Mesothelial cell of epicardium (in vitro differentiated cells): ENCODE measurements at regions not wholly inside any gene's neighbourhood (a gene's known extent, or its start where the extent isn't known, plus 50 kb on each side); places are given as distances from the start of the nearest gene placed in this dataset.

Experiments
- DNase-seq, 2 experiments: peaks; one replicate each; pipeline ENCODE4 v3.0.0; 2021; ENCODE audit warnings: low spot score in 2 of 2; ENCODE audit not compliant: unreplicated experiment in 2 of 2
- H3K27ac Mint-ChIP-seq: 2 replicates; pipeline ENCODE4 v1.8.0; 2021; ENCODE audit warnings: mixed read lengths
- H3K27me3 Mint-ChIP-seq: 2 replicates; pipeline ENCODE4 v1.8.0; 2021; ENCODE audit warnings: low read depth, mixed read lengths
- H3K36me3 Mint-ChIP-seq: 2 replicates; pipeline ENCODE4 v1.8.0; 2021; ENCODE audit warnings: mixed read lengths
- H3K4me1 Mint-ChIP-seq: 2 replicates; pipeline ENCODE4 v1.8.0; 2021; ENCODE audit warnings: mixed read lengths
- H3K4me3 Mint-ChIP-seq: 2 replicates; pipeline ENCODE4 v1.8.0; 2021; ENCODE audit warnings: mild to moderate bottlenecking, moderate library complexity, mixed read lengths
- H3K9me3 Mint-ChIP-seq: 2 replicates; pipeline ENCODE4 v1.8.0; 2021; ENCODE audit warnings: mixed read lengths
- CTCF ChIP-seq: fragments of 200-600 bp; sonication (generic); IDR thresholded peaks from one replicate; pipeline ENCODE4 v1.5.0; 2021; ENCODE audit warnings: antibody characterized with exemption; ENCODE audit not compliant: unreplicated experiment

GRCh38 chrX:34716302-34716701 lies 59.2 kb upstream of the TMEM47 start:
- no peak for DNase-seq
- no peaks in the 10 kb centered on the region for H3K4me1 Mint-ChIP-seq
- no peak for TF ChIP-seq CTCF
- no peaks in the 10 kb centered on the region for H3K36me3 Mint-ChIP-seq
- H3K4me3 Mint-ChIP-seq: no peak overlapping the region
- no peaks in the 10 kb centered on the region for H3K9me3 Mint-ChIP-seq
- H3K27me3 Mint-ChIP-seq: no peaks in the 10 kb centered on the region
- H3K27ac Mint-ChIP-seq: no peak overlapping the region

GRCh38 chrX:34734383-34734782 lies 77.3 kb upstream of the TMEM47 start:
- H3K27ac Mint-ChIP-seq: no peak overlapping the region
- no peaks in the 10 kb centered on the region for H3K9me3 Mint-ChIP-seq
- no peak for DNase-seq
- no peak overlapping the region for H3K4me3 Mint-ChIP-seq
- no peaks in the 10 kb centered on the region for H3K4me1 Mint-ChIP-seq
- no peak for TF ChIP-seq CTCF
- H3K27me3 Mint-ChIP-seq: no peaks in the 10 kb centered on the region
- H3K36me3 Mint-ChIP-seq: no peaks in the 10 kb centered on the region

GRCh38 chrX:34744521-34744920 lies 87.4 kb upstream of the TMEM47 start:
- no peaks in the 10 kb centered on the region for H3K27me3 Mint-ChIP-seq
- no peaks in the 10 kb centered on the region for H3K36me3 Mint-ChIP-seq
- H3K4me1 Mint-ChIP-seq: no peaks in the 10 kb centered on the region
- no peak overlapping the region for H3K4me3 Mint-ChIP-seq
- no peak for TF ChIP-seq CTCF
- H3K27ac Mint-ChIP-seq: no peak overlapping the region
- no peaks in the 10 kb centered on the region for H3K9me3 Mint-ChIP-seq
- DNase-seq: no peak

GRCh38 chrX:34749896-34750295 lies 92.8 kb upstream of the TMEM47 start:
- DNase-seq: no peak
- Mint-ChIP-seq H3K4me1 (no peaks in the 10 kb centered on the region), H3K4me3 (no peak overlapping the region), H3K27ac (no peak overlapping the region), H3K36me3 (no peaks in the 10 kb centered on the region), H3K9me3 (no peaks in the 10 kb centered on the region), H3K27me3 (no peaks in the 10 kb centered on the region)
- TF ChIP-seq CTCF: no peak

GRCh38 chrX:34764852-34765361 lies 107.8 kb upstream of the TMEM47 start:
- no peak overlapping the region for H3K4me3 Mint-ChIP-seq
- H3K27ac Mint-ChIP-seq: no peak overlapping the region
- H3K36me3 Mint-ChIP-seq: no peaks in the 10 kb centered on the region
- no peaks in the 10 kb centered on the region for H3K27me3 Mint-ChIP-seq
- H3K4me1 Mint-ChIP-seq: no peaks in the 10 kb centered on the region
- TF ChIP-seq CTCF: no peak
- DNase-seq: no peak
- H3K9me3 Mint-ChIP-seq: peaks cover 7% of the 10 kb centered on the region

- H3K36me3 Mint-ChIP-seq: no peaks in the 10 kb centered on the region
- no peak for DNase-seq
- H3K4me1 Mint-ChIP-seq: no peaks in the 10 kb centered on the region
- no peak overlapping the region for H3K27ac Mint-ChIP-seq
- H3K27me3 Mint-ChIP-seq: no peaks in the 10 kb centered on the region
- H3K4me3 Mint-ChIP-seq: no peak overlapping the region
- no peak for TF ChIP-seq CTCF
- peaks cover 7% of the 10 kb centered on the region for H3K9me3 Mint-ChIP-seq
These were observed 111.2 kb upstream of the TMEM47 start for GRCh38 chrX:34768290-34768689.
